H9 (cell line): ENCODE measurements at regions not wholly inside any gene's neighbourhood (a gene's known extent, or its start where the extent isn't known, plus 50 kb on each side); places are given as distances from the start of the nearest gene placed in this dataset.

Source experiments
- DNase-seq: peaks from one replicate; pipeline ENCODE4 v3.0.0-alpha.2; 2017
- H2AFZ ChIP-seq: one replicate; pipeline ENCODE4 v1.6.1; 2013; ENCODE audit warnings: mild to moderate bottlenecking, low read length, control low read depth, moderate library complexity
- H2AK5ac ChIP-seq: 2 replicates; pipeline ENCODE4 v1.6.1; 2013; ENCODE audit warnings: low read length, control low read depth, mixed read lengths; ENCODE audit not compliant: insufficient read length
- H2BK120ac ChIP-seq: one replicate; pipeline ENCODE4 v1.6.1; 2013; ENCODE audit warnings: low read depth, mild to moderate bottlenecking, low read length, control low read depth, inconsistent platforms; ENCODE audit not compliant: poor library complexity, severe bottlenecking
- H2BK12ac ChIP-seq: 2 replicates; pipeline ENCODE4 v1.6.1; 2013; ENCODE audit warnings: low read length, control low read depth, mixed read lengths, low read depth; ENCODE audit not compliant: insufficient read length
- H2BK15ac ChIP-seq: 2 replicates; pipeline ENCODE4 v1.6.1; 2013; ENCODE audit warnings: low read depth, low read length, control low read depth
- H2BK20ac ChIP-seq: one replicate; pipeline ENCODE4 v1.6.1; 2013; ENCODE audit warnings: low read depth, mild to moderate bottlenecking, low read length, control low read depth, inconsistent platforms; ENCODE audit not compliant: poor library complexity, severe bottlenecking
- H2BK5ac ChIP-seq: 2 replicates; pipeline ENCODE4 v1.6.1; 2013; ENCODE audit warnings: low read length, control low read depth, mixed read lengths; ENCODE audit not compliant: insufficient read length
- H3K14ac ChIP-seq: 2 replicates; pipeline ENCODE4 v1.6.1; 2013; ENCODE audit warnings: low read length, control low read depth; ENCODE audit not compliant: insufficient read depth
- H3K18ac ChIP-seq: 2 replicates; pipeline ENCODE4 v1.6.1; 2013; ENCODE audit warnings: low read depth, mild to moderate bottlenecking, mixed read lengths, low read length, control low read depth; ENCODE audit not compliant: insufficient read length
- H3K23ac ChIP-seq: 2 replicates; pipeline ENCODE4 v1.6.1; 2013; ENCODE audit warnings: low read length, control low read depth, mixed read lengths, low read depth; ENCODE audit not compliant: insufficient read length
- H3K23me2 ChIP-seq: 2 replicates; pipeline ENCODE4 v1.6.1; 2013; ENCODE audit warnings: low read depth, mild to moderate bottlenecking, mixed read lengths, low read length, control low read depth; ENCODE audit not compliant: insufficient read length, poor library complexity, severe bottlenecking
- H3K27ac ChIP-seq: 2 replicates; pipeline ENCODE4 v1.5.1; 2013; ENCODE audit warnings: low read length, control low read depth, mixed read lengths, low read depth; ENCODE audit not compliant: insufficient read length
- H3K27me3 ChIP-seq: 2 replicates; pipeline ENCODE4 v1.6.1; 2013; ENCODE audit warnings: low read length, control low read depth, inconsistent platforms; ENCODE audit not compliant: insufficient read depth
- H3K4ac ChIP-seq: 2 replicates; pipeline ENCODE4 v1.6.1; 2013; ENCODE audit warnings: low read depth, mild to moderate bottlenecking, control low read depth, inconsistent platforms, low read length, moderate library complexity
- H3K4me1 ChIP-seq: 2 replicates; pipeline ENCODE4 v1.6.1; 2013; ENCODE audit warnings: low read length, control low read depth, inconsistent platforms; ENCODE audit not compliant: insufficient read depth
- H3K4me2 ChIP-seq: 2 replicates; pipeline ENCODE4 v1.6.1; 2013; ENCODE audit warnings: low read length, control low read depth, mixed read lengths; ENCODE audit not compliant: insufficient read length, insufficient read depth
- H3K56ac ChIP-seq: 2 replicates; pipeline ENCODE4 v1.6.1; 2013; ENCODE audit warnings: low read depth, mild to moderate bottlenecking, mixed read lengths, low read length, control low read depth; ENCODE audit not compliant: insufficient read length
- H3K79me1 ChIP-seq: 2 replicates; pipeline ENCODE4 v1.6.1; 2013; ENCODE audit warnings: low read depth, mild to moderate bottlenecking, moderate library complexity, low read length, control low read depth, inconsistent platforms; ENCODE audit not compliant: insufficient read depth, poor library complexity, severe bottlenecking
- H3K79me2 ChIP-seq: 2 replicates; pipeline ENCODE4 v1.6.1; 2013; ENCODE audit warnings: low read length, control low read depth, inconsistent platforms; ENCODE audit not compliant: insufficient read depth
- H3K9ac ChIP-seq: 2 replicates; pipeline ENCODE4 v1.6.1; 2013; ENCODE audit warnings: low read length, control low read depth, mixed read lengths; ENCODE audit not compliant: insufficient read length; ENCODE audit errors: extremely low read depth
- H3K9me3 ChIP-seq: one replicate; pipeline ENCODE4 v1.6.1; 2013; ENCODE audit warnings: low read depth, low read length, inconsistent platforms; ENCODE audit not compliant: control insufficient read depth
- H3T11ph ChIP-seq: one replicate; pipeline ENCODE4 v1.6.1; 2013; ENCODE audit warnings: mild to moderate bottlenecking, low read length, control low read depth, inconsistent platforms
- H4K20me1 ChIP-seq: one replicate; pipeline ENCODE4 v1.6.1; 2013; ENCODE audit not compliant: control insufficient read depth, insufficient read length, insufficient read depth
- H4K5ac ChIP-seq: 2 replicates; pipeline ENCODE4 v1.6.1; 2013; ENCODE audit warnings: low read depth, mild to moderate bottlenecking, mixed read lengths, low read length, control low read depth; ENCODE audit not compliant: insufficient read length
- H4K8ac ChIP-seq: replicated peaks from 2 replicates; pipeline ENCODE4 v1.6.1; 2013; ENCODE audit warnings: low read length, control low read depth, mixed read lengths, low read depth; ENCODE audit not compliant: insufficient read length
- H4K91ac ChIP-seq: 2 replicates; pipeline ENCODE4 v1.6.1; 2013; ENCODE audit warnings: low read depth, mild to moderate bottlenecking, moderate library complexity, mixed read lengths, low read length, control low read depth; ENCODE audit not compliant: insufficient read length
- H3K27ac Mint-ChIP-seq, 3 experiments: 2 replicates in 2 of 3; 3 replicates in 1 of 3; pipeline ENCODE4 v1.8.0; 2020 to 2021; ENCODE audit warnings: mixed read lengths in 3 of 3, mild to moderate bottlenecking in 1 of 3, moderate library complexity in 1 of 3
- H3K27me3 Mint-ChIP-seq: 2 replicates; pipeline ENCODE4 v1.8.0; 2021; ENCODE audit warnings: low read depth, mild to moderate bottlenecking, moderate library complexity, mixed read lengths
- H3K36me3 Mint-ChIP-seq, 3 experiments: 2 replicates in 2 of 3; 3 replicates in 1 of 3; pipeline ENCODE4 v1.8.0; 2020 to 2021; ENCODE audit warnings: low read depth in 3 of 3, mixed read lengths in 3 of 3; ENCODE audit not compliant: insufficient read depth in 1 of 3
- H3K4me1 Mint-ChIP-seq, 2 experiments: 2 replicates each; pipeline ENCODE4 v1.8.0; 2020; ENCODE audit warnings: mixed read lengths in 2 of 2
- H3K4me3 Mint-ChIP-seq, 2 experiments: 2 replicates in 1 of 2; 3 replicates in 1 of 2; pipeline ENCODE4 v1.8.0; 2020 to 2021; ENCODE audit warnings: mild to moderate bottlenecking in 2 of 2, mixed read lengths in 2 of 2, moderate library complexity in 1 of 2
- H3K9me3 Mint-ChIP-seq, 2 experiments: 2 replicates in 1 of 2; 3 replicates in 1 of 2; pipeline ENCODE4 v1.8.0; 2020; ENCODE audit warnings: mild to moderate bottlenecking in 2 of 2, mixed read lengths in 2 of 2, moderate library complexity in 1 of 2
- CTCF ChIP-seq: fragments of 200-600 bp; sonication (generic); conservative IDR thresholded peaks from 3 replicates; pipeline ENCODE4 v1.8.0; 2021; ENCODE audit warnings: antibody characterized with exemption, mild to moderate bottlenecking
- WGBS: extraction: QIAGEN DNeasy Blood & Tissue Kit; methylation state at CpG from one replicate; pipeline ENCODE4 v1.1.7; 2013; ENCODE audit warnings: missing lambda C conversion rate, low lambda C conversion rate, mixed read lengths; ENCODE audit not compliant: insufficient read length; ENCODE audit errors: extremely low coverage; 5-methylcytosine and 5-hydroxymethylcytosine counted together

- Histone ChIP-seq H3K18ac (no peak overlapping the region), H2BK5ac (no peak overlapping the region), H2AK5ac (no peak overlapping the region), H3K9me3 (no peaks in the 10 kb centered on the region), H2AFZ (no peak overlapping the region), H2BK12ac (no peak overlapping the region), H3K23ac (no peak overlapping the region), H3K4me1 (peaks cover 3% of the 10 kb centered on the region; the same call in 1 of the 2 replicates), H2BK120ac (no peak overlapping the region), H2BK15ac (no peak overlapping the region), H3K23me2 (no peaks in the 10 kb centered on the region), H2BK20ac (no peak overlapping the region), H4K8ac (no peak overlapping the region), H3K27ac (no peak overlapping the region), H3K4ac (no peak overlapping the region), H3K79me1 (no peaks in the 10 kb centered on the region), H3K79me2 (no peaks in the 10 kb centered on the region; the same call in 1 of the 2 replicates), H3K27me3 (no peaks in the 10 kb centered on the region), H3K56ac (no peak overlapping the region), H4K91ac (no peak overlapping the region), H3K4me2 (no peak overlapping the region), H4K5ac (no peak overlapping the region), H3K14ac (no peak overlapping the region), H3T11ph (no peak overlapping the region), H4K20me1 (no peaks in the 10 kb centered on the region), H3K9ac (no peak overlapping the region)
- no peak for DNase-seq
- H3K4me1 Mint-ChIP-seq: peaks cover 8 to 11% of the 10 kb centered on the region in 2 experiments
- H3K27me3 Mint-ChIP-seq: no peaks in the 10 kb centered on the region
- no peak overlapping the region for H3K27ac Mint-ChIP-seq
- no peak overlapping the region for H3K4me3 Mint-ChIP-seq
- no peak for TF ChIP-seq CTCF
- WGBS: no CpG with 5 or more reads among the region's 2 CpGs
- H3K36me3 Mint-ChIP-seq: peaks cover 0 to 8% (median 0%) of the 10 kb centered on the region in 3 experiments; a peak in 2 of 7 replicates
- H3K9me3 Mint-ChIP-seq: peaks cover 0 to 4% of the 10 kb centered on the region in 2 experiments; a peak in 4 of 5 replicates
Measured at GRCh38 chrX:4225086-4225485, 511.6 kb upstream of the PRKX start.
